ENCODE measurements at regions not wholly inside any gene's neighbourhood (a gene's known extent, or its start where the extent isn't known, plus 50 kb on each side); places are given as distances from the start of the nearest gene placed in this dataset.

- FAIRE-seq: peak; percentile 65
Measured at GRCh38 chr5:96157841-96158291, 196.2 kb upstream of the ELL2 start.

GRCh38 chr5:96157077-96157780, 195.6 kb upstream of the ELL2 start:
- FAIRE-seq: peak; percentile 85

GRCh38 chr5:96155147-96155546, 193.5 kb upstream of the ELL2 start:
- FAIRE-seq: no peak

GRCh38 chr5:96151891-96152290, 190.2 kb upstream of the ELL2 start:
- no peak for FAIRE-seq

- FAIRE-seq: no peak
Measured at GRCh38 chr5:96150007-96150406, 188.4 kb upstream of the ELL2 start.

GRCh38 chr5:96149546-96149945, 187.9 kb upstream of the ELL2 start:
- FAIRE-seq: no peak

GRCh38 chr5:96149021-96149420, 187.4 kb upstream of the ELL2 start:
- no peak for FAIRE-seq

GRCh38 chr5:96148376-96148775, 186.7 kb upstream of the ELL2 start:
- FAIRE-seq: no peak

GRCh38 chr5:96147866-96148265, 186.2 kb upstream of the ELL2 start:
- no peak for FAIRE-seq

- no peak for FAIRE-seq
Measured at GRCh38 chr5:96146675-96147074, 185.0 kb upstream of the ELL2 start.

- FAIRE-seq: no peak
Measured at GRCh38 chr5:96144289-96144688, 182.6 kb upstream of the ELL2 start.

GRCh38 chr5:96143450-96143849, 181.8 kb upstream of the ELL2 start:
- peak; percentile 80 for FAIRE-seq

GRCh38 chr5:96142786-96143434, 181.3 kb upstream of the ELL2 start:
- no peak for FAIRE-seq

GRCh38 chr5:96142184-96142781, 180.6 kb upstream of the ELL2 start:
- FAIRE-seq: no peak

GRCh38 chr5:96141749-96142148, 180.1 kb upstream of the ELL2 start:
- FAIRE-seq: no peak

GRCh38 chr5:96140496-96140895, 178.8 kb upstream of the ELL2 start:
- no peak for FAIRE-seq

GRCh38 chr5:96140084-96140483, 178.4 kb upstream of the ELL2 start:
- FAIRE-seq: no peak

- FAIRE-seq: no peak
Measured at GRCh38 chr5:96134886-96135285, 173.2 kb upstream of the ELL2 start.

GRCh38 chr5:96133341-96134079, 171.9 kb upstream of the ELL2 start:
- FAIRE-seq: no peak

- peak; percentile 62 for FAIRE-seq
Measured at GRCh38 chr5:96129276-96129675, 167.6 kb upstream of the ELL2 start.

- peak; percentile 21 for FAIRE-seq
Measured at GRCh38 chr5:96128204-96128864, 166.7 kb upstream of the ELL2 start.

GRCh38 chr5:96127538-96127937, 165.9 kb upstream of the ELL2 start:
- FAIRE-seq: peak; percentile 89
